ENCODE measurements at regions not wholly inside any gene's neighbourhood (a gene's known extent, or its start where the extent isn't known, plus 50 kb on each side); places are given as distances from the start of the nearest gene placed in this dataset.

DNA sequence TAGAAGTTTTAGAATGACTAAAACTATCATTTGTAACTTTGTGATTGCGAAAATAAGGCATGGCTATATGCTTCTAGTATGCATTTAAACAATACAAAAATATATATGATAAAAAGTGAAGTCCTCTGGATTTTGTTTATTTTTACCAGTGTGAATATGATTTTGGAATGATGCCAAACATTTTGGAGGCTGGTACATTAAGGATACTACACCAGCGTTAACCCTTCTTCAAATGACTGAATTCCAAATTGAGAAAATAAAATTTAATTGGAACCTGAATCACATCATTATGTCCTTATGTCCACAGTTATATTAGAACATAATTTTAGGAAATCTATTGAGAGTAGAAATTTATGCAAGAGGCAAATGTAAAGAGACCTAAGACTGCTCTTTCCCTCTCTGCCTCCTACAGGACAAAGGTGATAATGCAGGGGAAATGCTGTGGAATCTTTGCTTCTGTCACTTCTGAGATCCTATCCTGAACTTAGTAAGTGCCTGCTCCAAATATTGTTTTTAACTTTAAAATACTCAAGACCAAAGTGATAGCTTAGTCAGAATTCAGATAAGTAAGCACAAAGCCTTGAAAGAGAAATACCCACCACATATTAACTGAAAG is 121.1 kb upstream of the NANOGP8 start:
- Histone ChIP-seq H3K9me3 (ENCODE audit: control insufficient read depth in 2 of 2, insufficient read depth in 1 of 2, low read length in 1 of 2) (no peaks in the 10 kb centered on the region), H3K27ac (ENCODE audit: low read depth in 1 of 2, low read length in 1 of 2) (no peak overlapping the region), H3K4me3 (ENCODE audit: low read length in 2 of 2) (no peak overlapping the region), H3K36me3 (ENCODE audit: control insufficient read depth in 2 of 2, insufficient read depth in 2 of 2, low read length in 1 of 2) (no peaks in the 10 kb centered on the region), H3K4me1 (ENCODE audit: control insufficient read depth in 2 of 2, insufficient read depth in 2 of 2, low read length in 2 of 2) (no peaks in the 10 kb centered on the region), H3K27me3 (ENCODE audit: control insufficient read depth in 2 of 2, insufficient read depth in 1 of 2, low read length in 1 of 2) (no peaks in the 10 kb centered on the region)
- 96% methylated on average over 2 of the region's 2 CpGs for WGBS
- no peak for DNase-seq (ENCODE audit: low read depth in 6 of 9, low spot score in 9 of 9)

DNA sequence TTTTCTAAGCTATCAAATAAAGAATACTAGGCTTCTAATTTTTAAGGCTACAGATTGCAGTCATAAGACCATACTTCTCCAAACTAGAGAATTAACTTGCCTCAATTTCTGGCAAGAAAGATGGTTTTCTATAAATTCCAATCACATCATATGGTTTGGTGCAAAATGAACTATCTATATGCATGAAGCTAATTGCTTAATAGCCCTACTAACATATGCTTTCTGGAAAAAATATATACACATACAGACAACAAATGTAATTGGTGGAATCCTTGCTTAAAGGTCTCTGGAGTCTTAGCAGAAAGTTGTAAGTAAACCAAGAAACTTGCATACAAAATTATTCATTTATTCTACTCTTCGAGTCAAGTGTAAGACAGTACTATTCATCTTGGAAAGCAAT is 113.1 kb upstream of the NANOGP8 start:
- no peaks in the 10 kb centered on the region for H3K4me1 ChIP-seq (ENCODE audit: control insufficient read depth in 2 of 2, insufficient read depth in 2 of 2, low read length in 2 of 2)
- 93% methylated on average over 1 of the region's 1 CpG for WGBS
- no peak overlapping the region for H3K4me3 ChIP-seq (ENCODE audit: low read length in 2 of 2)

DNA sequence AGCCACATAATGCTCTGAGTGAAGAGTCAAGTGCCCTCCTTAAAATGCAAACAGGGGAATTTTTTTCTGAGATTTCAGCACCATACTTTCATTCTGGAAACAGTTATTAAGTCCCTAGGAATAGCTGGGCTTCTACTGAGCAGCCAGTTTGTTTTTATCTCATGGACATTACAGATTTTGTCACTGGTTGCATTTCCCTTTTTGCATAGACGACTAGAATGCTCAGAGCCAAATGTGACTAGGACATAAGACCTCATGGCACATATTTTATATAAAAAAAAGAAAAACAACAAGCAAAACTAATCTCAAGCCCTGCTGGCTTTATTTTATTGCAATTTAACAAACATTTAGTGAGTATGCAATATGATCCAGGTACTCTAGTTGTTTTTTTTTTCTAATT is 112.7 kb upstream of the NANOGP8 start:
- WGBS, result 84% methylated on average over 1 of the region's 1 CpG
- no peak overlapping the region for H3K4me3 ChIP-seq (ENCODE audit: low read length in 2 of 2)
- H3K27ac ChIP-seq (ENCODE audit: low read depth in 1 of 2, low read length in 1 of 2), result no peak overlapping the region
- no peaks in the 10 kb centered on the region for H3K36me3 ChIP-seq (ENCODE audit: control insufficient read depth in 2 of 2, insufficient read depth in 2 of 2, low read length in 1 of 2)
- H3K9me3 ChIP-seq (ENCODE audit: control insufficient read depth in 2 of 2, insufficient read depth in 1 of 2, low read length in 1 of 2), result no peaks in the 10 kb centered on the region
- DNase-seq (ENCODE audit: low read depth in 6 of 9, low spot score in 9 of 9), result no peak
- no peaks in the 10 kb centered on the region for H3K4me1 ChIP-seq (ENCODE audit: control insufficient read depth in 2 of 2, insufficient read depth in 2 of 2, low read length in 2 of 2)
- H3K27me3 ChIP-seq (ENCODE audit: control insufficient read depth in 2 of 2, insufficient read depth in 1 of 2, low read length in 1 of 2), result no peaks in the 10 kb centered on the region

More for the DNA sequence above, 113.1 kb upstream of the NANOGP8 start:
- Histone ChIP-seq H3K27ac (ENCODE audit: low read depth in 1 of 2, low read length in 1 of 2) (no peak overlapping the region), H3K27me3 (ENCODE audit: control insufficient read depth in 2 of 2, insufficient read depth in 1 of 2, low read length in 1 of 2) (no peaks in the 10 kb centered on the region), H3K9me3 (ENCODE audit: control insufficient read depth in 2 of 2, insufficient read depth in 1 of 2, low read length in 1 of 2) (no peaks in the 10 kb centered on the region), H3K36me3 (ENCODE audit: control insufficient read depth in 2 of 2, insufficient read depth in 2 of 2, low read length in 1 of 2) (no peaks in the 10 kb centered on the region)
- DNase-seq (ENCODE audit: low read depth in 6 of 9, low spot score in 9 of 9), result no peak

DNA sequence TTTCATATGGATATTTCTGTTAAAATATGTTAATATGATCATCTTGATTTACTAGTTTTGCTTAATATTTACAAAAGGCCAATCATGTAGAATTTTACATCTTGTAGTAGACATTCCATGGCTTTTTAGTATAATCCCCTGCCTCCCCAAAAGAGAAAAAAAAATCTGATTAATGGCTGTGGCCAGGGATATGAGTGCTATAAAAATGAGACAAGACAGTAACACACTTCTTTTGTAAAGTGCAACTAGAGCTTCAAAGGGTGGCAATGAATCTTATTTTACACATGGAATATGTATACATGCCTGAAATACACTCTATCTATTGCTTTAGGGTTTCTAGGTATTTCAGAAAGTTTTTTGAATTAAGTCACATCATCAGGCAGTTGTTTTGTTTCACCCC is 112.2 kb upstream of the NANOGP8 start:
- no peak overlapping the region for H3K27ac ChIP-seq (ENCODE audit: low read depth in 1 of 2, low read length in 1 of 2)
- H3K4me1 ChIP-seq (ENCODE audit: control insufficient read depth in 2 of 2, insufficient read depth in 2 of 2, low read length in 2 of 2), result no peaks in the 10 kb centered on the region
- no peaks in the 10 kb centered on the region for H3K9me3 ChIP-seq (ENCODE audit: control insufficient read depth in 2 of 2, insufficient read depth in 1 of 2, low read length in 1 of 2)
- no peak overlapping the region for H3K4me3 ChIP-seq (ENCODE audit: low read length in 2 of 2)
- H3K36me3 ChIP-seq (ENCODE audit: control insufficient read depth in 2 of 2, insufficient read depth in 2 of 2, low read length in 1 of 2), result no peaks in the 10 kb centered on the region
- no peaks in the 10 kb centered on the region for H3K27me3 ChIP-seq (ENCODE audit: control insufficient read depth in 2 of 2, insufficient read depth in 1 of 2, low read length in 1 of 2)
- DNase-seq (ENCODE audit: low read depth in 6 of 9, low spot score in 9 of 9), result no peak

DNA sequence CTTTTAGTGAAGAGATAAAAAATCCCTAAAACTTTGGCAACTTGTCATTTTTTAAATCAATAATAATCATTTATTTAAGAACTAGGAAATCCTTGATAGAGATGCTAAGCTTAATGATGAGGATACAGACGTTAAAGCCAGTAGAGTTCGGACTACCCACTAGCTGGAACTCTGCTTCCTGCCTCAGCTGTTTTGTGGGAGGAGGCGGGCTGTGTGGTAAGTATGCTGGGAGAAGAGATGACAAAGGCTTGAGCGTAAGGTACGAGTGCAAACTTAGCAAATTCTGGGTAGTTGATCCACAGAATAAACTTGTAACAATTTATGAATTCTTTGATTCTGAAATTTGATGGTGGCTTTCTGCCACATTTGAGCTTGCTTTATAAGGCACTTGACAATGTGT is 111.2 kb upstream of the NANOGP8 start:
- Histone ChIP-seq H3K9me3 (ENCODE audit: control insufficient read depth in 2 of 2, insufficient read depth in 1 of 2, low read length in 1 of 2) (no peaks in the 10 kb centered on the region), H3K4me1 (ENCODE audit: control insufficient read depth in 2 of 2, insufficient read depth in 2 of 2, low read length in 2 of 2) (no peaks in the 10 kb centered on the region), H3K36me3 (ENCODE audit: control insufficient read depth in 2 of 2, insufficient read depth in 2 of 2, low read length in 1 of 2) (no peaks in the 10 kb centered on the region), H3K4me3 (ENCODE audit: low read length in 2 of 2) (no peak overlapping the region), H3K27ac (ENCODE audit: low read depth in 1 of 2, low read length in 1 of 2) (no peak overlapping the region), H3K27me3 (ENCODE audit: control insufficient read depth in 2 of 2, insufficient read depth in 1 of 2, low read length in 1 of 2) (no peaks in the 10 kb centered on the region)
- 92% methylated on average over 5 of the region's 5 CpGs for WGBS
- no peak for DNase-seq (ENCODE audit: low read depth in 6 of 9, low spot score in 9 of 9)

DNA sequence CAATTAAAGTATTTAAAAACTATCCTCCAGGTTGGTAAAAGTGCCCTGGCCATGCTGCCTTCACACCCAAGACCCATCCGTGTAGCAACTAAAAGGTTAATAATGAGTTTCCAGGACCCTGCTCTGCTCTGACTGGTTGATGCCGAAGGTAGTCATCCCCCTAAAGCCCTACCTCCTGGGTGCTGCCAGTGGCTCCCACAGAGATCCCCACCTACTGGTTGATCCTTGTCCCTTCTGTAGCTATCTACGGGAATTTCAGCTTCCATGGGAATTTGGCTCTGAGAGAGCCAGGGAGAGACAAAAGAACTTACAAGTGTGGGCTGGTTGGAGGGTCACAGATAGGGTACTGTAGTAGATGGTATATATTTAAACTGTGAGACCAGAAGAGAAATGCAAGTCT is 110.6 kb upstream of the NANOGP8 start:
- Histone ChIP-seq H3K36me3 (ENCODE audit: control insufficient read depth in 2 of 2, insufficient read depth in 2 of 2, low read length in 1 of 2) (no peaks in the 10 kb centered on the region), H3K4me1 (ENCODE audit: control insufficient read depth in 2 of 2, insufficient read depth in 2 of 2, low read length in 2 of 2) (no peaks in the 10 kb centered on the region), H3K9me3 (ENCODE audit: control insufficient read depth in 2 of 2, insufficient read depth in 1 of 2, low read length in 1 of 2) (no peaks in the 10 kb centered on the region), H3K4me3 (ENCODE audit: low read length in 2 of 2) (no peak overlapping the region), H3K27me3 (ENCODE audit: control insufficient read depth in 2 of 2, insufficient read depth in 1 of 2, low read length in 1 of 2) (no peaks in the 10 kb centered on the region), H3K27ac (ENCODE audit: low read depth in 1 of 2, low read length in 1 of 2) (no peak overlapping the region)
- DNase-seq (ENCODE audit: low read depth in 6 of 9, low spot score in 9 of 9), result no peak
- WGBS, result 95% methylated on average over 3 of the region's 3 CpGs

DNA sequence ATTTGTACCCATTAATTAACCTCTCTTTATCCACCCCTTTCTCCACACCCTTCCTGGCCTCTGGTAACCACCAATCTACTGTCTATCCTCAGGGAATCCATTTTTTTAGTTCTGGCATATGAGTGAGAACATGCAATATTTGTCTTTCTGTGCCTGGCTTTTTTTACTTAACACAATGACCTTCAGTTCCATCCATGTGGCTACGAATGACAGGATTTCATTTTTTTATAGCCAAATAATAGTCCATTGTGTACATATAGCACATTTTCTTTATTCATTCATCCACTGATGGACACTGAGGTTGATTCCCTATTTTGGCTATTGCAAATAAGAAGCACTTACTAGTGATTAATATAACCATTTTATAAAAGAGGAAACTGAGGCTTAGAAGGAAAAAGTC is 109.9 kb upstream of the NANOGP8 start:
- H3K4me1 ChIP-seq (ENCODE audit: control insufficient read depth in 2 of 2, insufficient read depth in 2 of 2, low read length in 2 of 2), result no peaks in the 10 kb centered on the region
- peaks cover 0 to 1% of the 10 kb centered on the region in 2 donors for H3K9me3 ChIP-seq (ENCODE audit: control insufficient read depth in 2 of 2, insufficient read depth in 1 of 2, low read length in 1 of 2)
- H3K36me3 ChIP-seq (ENCODE audit: control insufficient read depth in 2 of 2, insufficient read depth in 2 of 2, low read length in 1 of 2), result no peaks in the 10 kb centered on the region
- H3K4me3 ChIP-seq (ENCODE audit: low read length in 2 of 2), result no peak overlapping the region
- DNase-seq (ENCODE audit: low read depth in 6 of 9, low spot score in 9 of 9), result no peak
- H3K27me3 ChIP-seq (ENCODE audit: control insufficient read depth in 2 of 2, insufficient read depth in 1 of 2, low read length in 1 of 2), result no peaks in the 10 kb centered on the region
- 97% methylated on average over 1 of the region's 1 CpG for WGBS
- H3K27ac ChIP-seq (ENCODE audit: low read depth in 1 of 2, low read length in 1 of 2), result no peak overlapping the region

DNA sequence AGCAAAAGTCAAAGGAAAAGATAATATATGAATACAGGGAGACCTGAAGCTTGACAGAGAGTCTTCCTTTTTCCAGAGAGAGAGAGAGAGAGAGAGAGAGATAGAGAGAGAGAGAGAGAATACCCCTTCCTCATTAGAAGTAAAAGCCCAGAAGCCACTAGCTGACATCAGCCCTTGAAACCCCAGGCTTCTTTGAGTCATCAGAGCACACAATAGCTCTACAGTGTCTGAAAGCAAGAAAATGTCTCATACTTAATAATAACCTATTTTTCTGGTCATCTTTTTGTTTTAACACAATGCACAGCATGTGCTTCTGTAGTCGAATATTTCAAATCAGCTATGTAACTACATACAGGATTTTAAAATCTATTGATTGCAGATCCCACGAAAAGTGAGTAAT is 109.2 kb upstream of the NANOGP8 start:
- no peaks in the 10 kb centered on the region for H3K27me3 ChIP-seq (ENCODE audit: control insufficient read depth in 2 of 2, insufficient read depth in 1 of 2, low read length in 1 of 2)
- H3K9me3 ChIP-seq (ENCODE audit: control insufficient read depth in 2 of 2, insufficient read depth in 1 of 2, low read length in 1 of 2), result peaks cover 0 to 1% of the 10 kb centered on the region in 2 donors
- no peak for DNase-seq (ENCODE audit: low read depth in 6 of 9, low spot score in 9 of 9)
- no peak overlapping the region for H3K4me3 ChIP-seq (ENCODE audit: low read length in 2 of 2)
- H3K27ac ChIP-seq (ENCODE audit: low read depth in 1 of 2, low read length in 1 of 2), result no peak overlapping the region
- H3K4me1 ChIP-seq (ENCODE audit: control insufficient read depth in 2 of 2, insufficient read depth in 2 of 2, low read length in 2 of 2), result no peaks in the 10 kb centered on the region
- no peaks in the 10 kb centered on the region for H3K36me3 ChIP-seq (ENCODE audit: control insufficient read depth in 2 of 2, insufficient read depth in 2 of 2, low read length in 1 of 2)
- WGBS, result 91% methylated on average over 2 of the region's 2 CpGs

DNA sequence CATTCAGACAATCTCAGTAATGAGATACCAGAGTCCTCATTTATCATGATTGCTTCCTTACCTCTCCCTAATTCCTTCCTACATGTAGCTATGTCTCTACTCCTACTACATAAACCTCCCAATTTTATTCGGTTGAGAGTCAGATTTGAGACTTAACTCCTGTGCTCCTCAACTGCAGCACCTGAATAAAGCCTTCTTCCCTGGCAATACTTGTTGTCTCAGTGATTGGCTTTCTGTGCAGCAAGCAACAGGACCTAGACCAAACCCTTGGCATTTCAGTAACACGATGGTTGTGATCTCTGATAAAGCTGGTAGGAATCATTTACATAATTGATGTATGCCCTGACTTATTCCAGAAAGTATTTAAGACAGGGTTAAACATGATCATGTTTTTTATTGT is 106.7 kb upstream of the NANOGP8 start:
- no peak for DNase-seq (ENCODE audit: low read depth in 6 of 9, low spot score in 9 of 9)
- no peak overlapping the region for H3K4me3 ChIP-seq (ENCODE audit: low read length in 2 of 2)
- WGBS, result 94% methylated on average over 2 of the region's 2 CpGs

DNA sequence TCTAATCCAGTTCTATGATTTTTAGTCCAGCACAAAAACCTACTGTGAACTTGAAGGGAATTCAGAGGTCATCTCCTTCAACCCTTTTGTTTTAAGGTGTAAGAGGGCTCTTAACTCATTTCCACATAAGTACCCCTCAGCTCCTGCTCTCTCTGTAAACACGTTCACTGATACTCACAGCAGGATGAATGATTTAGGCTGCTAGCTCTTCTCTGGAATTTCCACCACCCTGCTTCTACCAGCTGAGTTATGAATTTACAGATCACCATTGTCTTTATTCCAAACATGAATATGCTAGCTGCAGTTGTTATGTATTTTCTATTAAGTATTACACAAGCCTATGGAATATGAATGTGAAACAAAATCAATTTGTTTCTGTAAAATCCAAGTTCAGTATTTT is 101.3 kb upstream of the NANOGP8 start:
- H3K36me3 ChIP-seq (ENCODE audit: control insufficient read depth in 2 of 2, insufficient read depth in 2 of 2, low read length in 1 of 2), result no peaks in the 10 kb centered on the region
- DNase-seq (ENCODE audit: low read depth in 6 of 9, low spot score in 9 of 9), result no peak
- H3K27me3 ChIP-seq (ENCODE audit: control insufficient read depth in 2 of 2, insufficient read depth in 1 of 2, low read length in 1 of 2), result no peaks in the 10 kb centered on the region
- WGBS, result 95% methylated on average over 1 of the region's 1 CpG
- no peak overlapping the region for H3K27ac ChIP-seq (ENCODE audit: low read depth in 1 of 2, low read length in 1 of 2)
- no peaks in the 10 kb centered on the region for H3K4me1 ChIP-seq (ENCODE audit: control insufficient read depth in 2 of 2, insufficient read depth in 2 of 2, low read length in 2 of 2)
- H3K9me3 ChIP-seq (ENCODE audit: control insufficient read depth in 2 of 2, insufficient read depth in 1 of 2, low read length in 1 of 2), result peaks cover 0 to 1% of the 10 kb centered on the region in 2 donors
- H3K4me3 ChIP-seq (ENCODE audit: low read length in 2 of 2), result no peak overlapping the region

More for the DNA sequence above, 106.7 kb upstream of the NANOGP8 start:
- Histone ChIP-seq H3K9me3 (ENCODE audit: control insufficient read depth in 2 of 2, insufficient read depth in 1 of 2, low read length in 1 of 2) (peaks cover 0 to 1% of the 10 kb centered on the region in 2 donors), H3K27me3 (ENCODE audit: control insufficient read depth in 2 of 2, insufficient read depth in 1 of 2, low read length in 1 of 2) (no peaks in the 10 kb centered on the region), H3K27ac (ENCODE audit: low read depth in 1 of 2, low read length in 1 of 2) (no peak overlapping the region), H3K36me3 (ENCODE audit: control insufficient read depth in 2 of 2, insufficient read depth in 2 of 2, low read length in 1 of 2) (no peaks in the 10 kb centered on the region), H3K4me1 (ENCODE audit: control insufficient read depth in 2 of 2, insufficient read depth in 2 of 2, low read length in 2 of 2) (no peaks in the 10 kb centered on the region)

Data from thymus (tissue), 11 donors.